ENCODE measurements at regions not wholly inside any gene's neighbourhood (a gene's known extent, or its start where the extent isn't known, plus 50 kb on each side); places are given as distances from the start of the nearest gene placed in this dataset.

DNA sequence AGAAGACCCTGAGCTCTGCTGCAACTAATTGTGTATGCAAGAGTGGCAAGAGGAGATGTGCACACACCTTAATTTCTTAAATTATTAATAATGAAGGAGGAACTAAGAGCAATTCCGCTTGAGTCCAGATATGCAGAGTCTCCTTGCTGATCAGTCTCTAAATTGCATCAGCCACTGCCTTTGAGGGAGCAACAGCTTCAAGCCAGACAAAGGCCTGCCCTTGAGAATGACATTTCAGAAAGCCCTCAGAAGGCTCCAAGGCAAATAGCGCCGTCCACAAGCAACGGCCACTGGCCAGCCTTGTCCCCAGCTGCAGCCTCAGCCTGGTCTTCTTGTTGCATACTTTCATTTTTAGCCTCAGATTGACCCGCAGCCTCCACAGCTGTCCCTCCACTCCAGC lies 110.6 kb upstream of the RNF32 start:
- H3K9me3 ChIP-seq = no peaks in the 10 kb centered on the region
- ATAC-seq = no peak
- no peak overlapping the region for H3K4me3 ChIP-seq
- intact Hi-C loops (cut with DNase I; ENCODE audit: low total_unique reads) (no loop called here), in situ Hi-C loops (cut with MboI; ENCODE audit: low sequenced_read_pairs in 4 of 4) (no loop called here)
- H3K36me3 ChIP-seq = no peaks in the 10 kb centered on the region
- no peak for DNase-seq
- no peak overlapping the region for H3K27ac ChIP-seq
- TF ChIP-seq POLR2A (IDR thresholded peaks at IDR 0.05) = no peak
- H3K27me3 ChIP-seq = no peaks in the 10 kb centered on the region
- no peaks in the 10 kb centered on the region for H3K4me1 ChIP-seq

DNA sequence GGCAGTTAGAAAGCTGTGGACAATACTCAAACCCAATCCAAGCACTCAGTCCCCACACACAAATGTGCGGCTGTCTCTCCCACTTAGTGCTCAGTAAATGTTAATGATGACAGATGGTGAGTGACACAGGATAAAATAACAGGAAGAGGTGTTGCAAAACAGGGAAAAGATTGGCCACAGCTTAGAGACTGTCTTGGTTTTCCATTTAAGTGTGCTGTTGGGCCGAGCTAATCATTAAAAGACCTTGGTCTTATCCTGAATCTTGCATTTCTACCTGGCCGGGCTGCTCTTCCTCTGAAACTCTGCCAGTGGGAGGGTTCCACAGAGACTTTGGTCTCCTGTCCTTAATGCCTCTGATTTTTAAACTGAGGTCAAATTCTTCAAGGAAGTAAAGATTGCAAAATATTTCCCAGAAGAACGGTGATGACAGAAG lies 113.1 kb upstream of the RNF32 start:
- no peak for TF ChIP-seq POLR2A (IDR thresholded peaks at IDR 0.05)
- TF ChIP-seq, protein P1, sequence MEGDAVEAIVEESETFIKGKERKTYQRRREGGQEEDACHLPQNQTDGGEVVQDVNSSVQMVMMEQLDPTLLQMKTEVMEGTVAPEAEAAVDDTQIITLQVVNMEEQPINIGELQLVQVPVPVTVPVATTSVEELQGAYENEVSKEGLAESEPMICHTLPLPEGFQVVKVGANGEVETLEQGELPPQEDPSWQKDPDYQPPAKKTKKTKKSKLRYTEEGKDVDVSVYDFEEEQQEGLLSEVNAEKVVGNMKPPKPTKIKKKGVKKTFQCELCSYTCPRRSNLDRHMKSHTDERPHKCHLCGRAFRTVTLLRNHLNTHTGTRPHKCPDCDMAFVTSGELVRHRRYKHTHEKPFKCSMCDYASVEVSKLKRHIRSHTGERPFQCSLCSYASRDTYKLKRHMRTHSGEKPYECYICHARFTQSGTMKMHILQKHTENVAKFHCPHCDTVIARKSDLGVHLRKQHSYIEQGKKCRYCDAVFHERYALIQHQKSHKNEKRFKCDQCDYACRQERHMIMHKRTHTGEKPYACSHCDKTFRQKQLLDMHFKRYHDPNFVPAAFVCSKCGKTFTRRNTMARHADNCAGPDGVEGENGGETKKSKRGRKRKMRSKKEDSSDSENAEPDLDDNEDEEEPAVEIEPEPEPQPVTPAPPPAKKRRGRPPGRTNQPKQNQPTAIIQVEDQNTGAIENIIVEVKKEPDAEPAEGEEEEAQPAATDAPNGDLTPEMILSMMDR (IDR thresholded peaks at IDR 0.05 in 4 of 5, conservative IDR thresholded peaks at IDR 0.05 in 1 of 5) = no peak
- DNase-seq (no peak), ATAC-seq (no peak)
- Histone ChIP-seq H3K36me3 (no peaks in the 10 kb centered on the region), H3K27me3 (no peaks in the 10 kb centered on the region), H3K9me3 (no peaks in the 10 kb centered on the region), H3K4me1 (no peaks in the 10 kb centered on the region), H3K4me3 (no peak overlapping the region), H3K27ac (no peak overlapping the region)
- in situ Hi-C loops (cut with MboI; ENCODE audit: low sequenced_read_pairs in 4 of 4) (no loop called here), intact Hi-C loops (cut with DNase I; ENCODE audit: low total_unique reads) (no loop called here)

DNA sequence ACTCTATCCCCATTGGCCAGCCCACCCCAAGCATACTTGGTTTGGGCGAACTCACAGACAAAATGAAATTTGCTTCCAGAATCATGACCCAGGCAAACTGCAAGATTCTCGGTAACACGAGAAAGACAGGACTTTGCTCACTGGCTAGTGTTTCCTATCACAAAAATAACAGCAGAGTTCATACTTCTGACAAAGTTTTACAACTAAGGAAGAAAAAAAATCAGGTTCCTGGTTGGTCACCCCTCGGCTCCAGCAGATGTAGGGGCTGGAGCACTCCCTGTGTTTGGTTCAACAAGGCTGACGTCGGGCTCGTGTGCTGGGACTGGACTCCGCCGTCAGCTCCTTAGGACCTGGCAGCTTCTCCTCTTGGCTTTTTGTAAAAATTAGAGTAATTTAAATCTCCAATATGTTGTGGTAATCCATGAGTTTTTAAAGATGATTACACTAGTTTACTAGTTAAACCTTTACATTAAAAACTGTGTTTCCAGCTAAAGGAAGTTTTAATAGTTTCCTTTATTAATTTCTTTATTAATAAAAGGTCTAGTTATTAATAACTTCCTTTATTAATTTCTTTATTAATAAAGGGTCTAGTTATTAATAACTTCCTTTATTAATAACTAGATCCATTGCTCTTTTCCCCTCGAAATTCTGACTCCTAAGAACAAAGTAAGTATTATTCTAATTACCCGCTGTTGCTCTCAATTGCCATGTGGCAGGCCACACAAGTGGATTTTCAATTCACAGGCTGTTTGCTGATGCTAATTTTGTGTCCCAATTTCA lies 115.6 kb upstream of the RNF32 start:
- H3K4me1 ChIP-seq = no peaks in the 10 kb centered on the region
- no peaks in the 10 kb centered on the region for H3K9me3 ChIP-seq
- DNase-seq (no peak), ATAC-seq (no peak)
- H3K4me3 ChIP-seq = no peak overlapping the region
- H3K27me3 ChIP-seq = no peaks in the 10 kb centered on the region
- intact Hi-C loops (cut with DNase I; ENCODE audit: low total_unique reads) (no loop called here), in situ Hi-C loops (cut with MboI; ENCODE audit: low sequenced_read_pairs in 4 of 4) (no loop called here)
- no peak overlapping the region for H3K27ac ChIP-seq
- TF ChIP-seq POLR2A (IDR thresholded peaks at IDR 0.05) = no peak
- TF ChIP-seq, protein P1 (IDR thresholded peaks at IDR 0.05 in 4 of 5, conservative IDR thresholded peaks at IDR 0.05 in 1 of 5) = no peak
- H3K36me3 ChIP-seq = no peaks in the 10 kb centered on the region

DNA sequence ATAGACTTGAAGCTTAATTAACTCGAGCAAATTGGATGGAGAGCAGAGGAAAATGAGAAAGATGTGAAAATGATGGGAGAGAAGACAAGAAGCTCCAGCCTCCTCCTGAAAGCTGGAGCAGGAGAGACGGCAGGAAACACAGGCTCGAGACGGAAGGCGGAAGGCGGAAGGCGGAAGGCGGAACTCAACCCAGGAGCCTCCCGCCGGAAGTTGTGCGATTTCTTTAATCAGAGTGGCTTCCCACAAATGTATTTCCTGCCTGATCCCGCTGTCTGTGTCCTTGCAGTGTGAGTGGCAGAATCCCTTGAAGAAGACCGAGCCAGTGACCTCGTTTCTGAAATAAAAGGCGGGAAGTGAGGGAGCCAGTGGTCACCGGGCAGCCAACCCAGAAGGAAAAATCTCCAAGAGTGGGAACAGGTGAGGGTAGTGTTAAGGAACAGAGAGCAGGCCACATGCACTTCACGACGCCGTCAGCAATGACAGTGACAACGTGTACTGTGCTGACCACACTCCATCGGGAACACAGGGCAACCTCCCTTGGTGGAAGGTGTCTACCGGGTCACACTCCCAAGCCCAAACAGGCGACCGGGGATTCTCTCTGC lies 117.0 kb upstream of the RNF32 start:
- DNase-seq (no peak), ATAC-seq (no peak)
- H3K27ac ChIP-seq = no peak overlapping the region
- H3K27me3 ChIP-seq = no peaks in the 10 kb centered on the region
- no peaks in the 10 kb centered on the region for H3K36me3 ChIP-seq
- no peaks in the 10 kb centered on the region for H3K9me3 ChIP-seq
- H3K4me1 ChIP-seq = no peaks in the 10 kb centered on the region
- in situ Hi-C loops (cut with MboI; ENCODE audit: low sequenced_read_pairs in 4 of 4) = no loop called here
- H3K4me3 ChIP-seq = no peak overlapping the region
- no peak for TF ChIP-seq POLR2A (IDR thresholded peaks at IDR 0.05)
- TF ChIP-seq, protein P1 (IDR thresholded peaks at IDR 0.05 in 4 of 5, conservative IDR thresholded peaks at IDR 0.05 in 1 of 5) = no peak
- intact Hi-C loops (cut with DNase I; ENCODE audit: low total_unique reads) = no loop called here

DNA sequence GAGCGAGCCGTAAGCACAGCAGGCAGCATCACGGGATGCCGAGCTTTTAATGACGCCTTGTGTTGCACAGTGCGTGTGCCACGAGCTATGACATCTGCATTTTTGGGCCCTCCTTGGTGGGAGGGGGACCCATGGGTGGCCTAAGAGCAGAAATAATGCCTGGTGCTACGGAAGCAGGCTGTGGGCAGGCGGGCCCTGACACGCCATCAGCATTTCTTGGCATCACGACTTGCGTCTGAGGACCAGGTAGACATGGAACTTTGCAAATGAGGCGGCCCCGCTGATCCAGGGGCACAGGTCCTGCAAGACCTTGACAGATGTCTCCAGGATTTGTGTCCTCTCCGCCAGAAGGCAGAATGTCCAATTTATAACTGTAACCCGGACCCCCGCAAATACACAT lies 117.8 kb upstream of the RNF32 start:
- Histone ChIP-seq H3K27ac (no peak overlapping the region), H3K4me1 (no peaks in the 10 kb centered on the region), H3K9me3 (no peaks in the 10 kb centered on the region), H3K36me3 (no peaks in the 10 kb centered on the region), H3K4me3 (no peak overlapping the region), H3K27me3 (no peaks in the 10 kb centered on the region)
- no peak for ATAC-seq
- no peak for DNase-seq
- in situ Hi-C loops (cut with MboI; ENCODE audit: low sequenced_read_pairs in 4 of 4) = no loop called here
- TF ChIP-seq POLR2A (IDR thresholded peaks at IDR 0.05) = no peak
- TF ChIP-seq, protein P1 (IDR thresholded peaks at IDR 0.05 in 4 of 5, conservative IDR thresholded peaks at IDR 0.05 in 1 of 5) = no peak
- intact Hi-C loops (cut with DNase I; ENCODE audit: low total_unique reads) = no loop called here

Data from gastrocnemius medialis (tissue), 4 donors.